MG63 (cell line): ENCODE measurements at regions not wholly inside any gene's neighbourhood (a gene's known extent, or its start where the extent isn't known, plus 50 kb on each side); places are given as distances from the start of the nearest gene placed in this dataset.
"Not testable (repeated sequence)": the region's sequence is repeated elsewhere in the genome, so short reads cannot be mapped to it uniquely, and the experiment has no call there.

Experiments
- DNase-seq: peaks from one replicate; pipeline ENCODE4 v3.0.0-alpha.2; 2020
- H3K27me3 ChIP-seq: fragments of 250-450 bp; sonication (Bioruptor Pico); 2 replicates; pipeline ENCODE4 v1.5.1; 2020; ENCODE audit warnings: mild to moderate bottlenecking, moderate library complexity
- H3K36me3 ChIP-seq: fragments of 250-450 bp; sonication (Bioruptor Pico); 2 replicates; pipeline ENCODE4 v1.5.1; 2020; ENCODE audit warnings: mild to moderate bottlenecking, moderate library complexity
- H3K4me3 ChIP-seq: fragments of 250-450 bp; sonication (Bioruptor Pico); 2 replicates; pipeline ENCODE4 v1.5.1; 2020; ENCODE audit warnings: mild to moderate bottlenecking, moderate library complexity
- H3K9me3 ChIP-seq: fragments of 250-450 bp; sonication (Bioruptor Pico); 2 replicates; pipeline ENCODE4 v1.5.1; 2020; ENCODE audit warnings: mild to moderate bottlenecking, moderate library complexity

DNA sequence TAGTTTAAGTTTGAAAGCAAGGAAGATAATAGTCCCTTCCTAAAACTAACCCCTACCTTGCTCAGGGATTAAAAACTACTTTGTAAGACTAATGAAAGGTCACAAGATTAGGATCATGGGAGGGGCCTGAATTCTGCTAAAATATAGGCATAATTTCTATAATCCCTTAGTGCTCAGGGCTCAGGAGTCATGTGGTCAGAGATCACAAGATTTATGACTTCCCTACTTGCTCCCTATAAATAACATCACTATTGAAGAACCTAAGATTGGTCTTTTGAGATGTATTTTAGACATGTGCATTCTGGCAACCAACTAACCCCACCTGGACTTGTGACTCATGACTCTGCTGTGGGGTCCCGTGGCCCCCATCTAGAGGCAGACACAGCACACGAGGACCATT, 81.1 kb downstream of the STMND1 start:
- H3K9me3 ChIP-seq = peaks cover 11% of the 10 kb centered on the region
- no peaks in the 10 kb centered on the region for H3K27me3 ChIP-seq
- no peak for DNase-seq
- no peak overlapping the region for H3K4me3 ChIP-seq
- no peaks in the 10 kb centered on the region for H3K36me3 ChIP-seq

DNA sequence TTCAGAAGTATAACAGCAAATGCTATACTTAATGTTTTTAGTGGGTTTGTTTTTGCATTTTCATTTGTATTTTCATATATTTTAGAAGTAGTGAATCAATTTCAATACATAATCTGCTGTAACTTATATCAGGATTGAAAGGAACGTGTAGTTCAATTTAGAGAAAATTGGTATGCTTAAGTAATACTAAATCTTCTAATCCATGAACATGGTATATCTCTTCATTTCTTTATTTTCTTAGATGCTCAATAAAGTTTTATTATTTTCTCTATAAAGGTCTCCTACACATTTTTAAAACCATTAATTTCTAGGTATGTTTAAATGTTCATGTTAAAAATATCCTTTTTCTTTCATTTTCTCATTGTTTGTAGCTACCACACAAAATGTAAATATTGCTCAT, 85.1 kb downstream of the STMND1 start:
- no peaks in the 10 kb centered on the region for H3K27me3 ChIP-seq
- peaks cover 7% of the 10 kb centered on the region; the same call in 1 of the 2 replicates for H3K9me3 ChIP-seq
- DNase-seq = no peak
- H3K36me3 ChIP-seq = no peaks in the 10 kb centered on the region
- no peak overlapping the region for H3K4me3 ChIP-seq

DNA sequence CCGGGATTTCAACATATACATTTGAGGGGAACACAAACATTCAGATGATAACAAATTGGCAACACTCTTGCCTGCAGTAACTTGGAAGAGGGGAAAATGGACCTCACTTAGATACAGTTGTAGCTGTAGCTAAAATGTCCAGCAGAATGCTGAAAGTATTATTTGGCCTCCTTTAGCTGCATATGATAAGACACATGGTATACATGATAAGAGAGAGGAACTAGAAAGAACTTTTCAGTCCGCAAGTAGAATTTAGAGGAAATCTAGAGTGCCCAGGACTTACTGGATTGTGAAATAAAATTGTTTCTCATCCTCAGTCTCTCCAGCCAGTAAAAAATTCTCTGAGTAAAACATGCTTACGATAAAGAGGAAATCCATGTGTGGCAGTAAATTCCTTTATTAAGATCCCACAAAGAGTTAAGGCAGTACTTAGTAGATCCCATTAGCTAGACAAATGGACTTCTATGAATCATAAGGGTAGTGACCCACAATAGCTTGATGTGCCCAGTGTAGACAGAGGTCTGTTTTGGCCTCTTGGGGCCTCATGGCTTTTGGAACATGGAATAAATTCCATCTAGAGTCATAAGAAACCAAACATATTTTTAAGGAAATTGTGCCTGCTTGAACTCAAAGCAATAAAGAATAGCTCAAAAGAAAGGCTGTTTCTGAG, 87.9 kb upstream of the RBM24 start:
- no peaks in the 10 kb centered on the region for H3K9me3 ChIP-seq
- no peaks in the 10 kb centered on the region for H3K27me3 ChIP-seq
- no peak for DNase-seq
- no peaks in the 10 kb centered on the region for H3K36me3 ChIP-seq
- no peak overlapping the region for H3K4me3 ChIP-seq

DNA sequence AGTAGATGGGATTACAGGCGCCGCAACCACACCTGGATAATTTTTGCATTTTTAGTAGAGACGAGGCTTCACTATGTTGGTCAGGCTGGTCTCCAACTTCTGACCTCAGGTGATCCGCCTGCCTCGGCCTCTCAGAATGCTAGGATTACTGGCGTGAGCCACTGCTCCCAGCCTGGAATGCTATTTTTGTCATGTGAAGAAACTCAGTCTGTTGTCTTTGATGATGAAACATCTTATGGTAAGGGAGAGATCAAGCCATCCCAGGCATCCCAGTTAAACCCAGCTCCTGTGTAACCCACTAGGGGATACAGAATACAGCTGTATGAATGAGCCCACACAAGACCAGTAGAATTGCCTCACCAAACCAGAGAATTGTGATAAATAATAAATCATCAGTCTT, 83.6 kb upstream of the RBM24 start:
- Histone ChIP-seq H3K36me3 (no peaks in the 10 kb centered on the region), H3K9me3 (no peaks in the 10 kb centered on the region), H3K4me3 (no peak overlapping the region), H3K27me3 (no peaks in the 10 kb centered on the region)
- DNase-seq = no peak

DNA sequence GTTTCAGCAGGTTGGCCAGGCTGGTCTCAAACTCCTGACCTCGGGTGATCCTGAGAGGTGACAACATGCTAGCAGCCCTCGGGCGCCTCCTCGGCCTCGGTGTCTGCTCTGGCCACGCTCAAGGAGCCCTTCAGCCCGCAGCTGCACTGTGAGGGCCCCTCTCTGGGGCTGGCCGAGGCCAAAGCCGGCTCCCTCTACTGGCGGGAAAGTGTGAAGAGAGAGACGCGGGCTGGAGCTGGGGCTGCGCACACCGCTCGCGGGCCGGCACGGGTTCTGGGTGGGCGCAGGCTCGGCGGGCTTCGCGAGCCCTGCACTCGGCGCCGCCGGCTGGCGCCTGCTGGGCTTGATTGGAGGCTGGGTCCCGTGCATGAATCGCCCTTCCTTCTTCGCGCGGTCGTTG, 80.8 kb upstream of the RBM24 start:
- H3K9me3 ChIP-seq = no peaks in the 10 kb centered on the region
- no peaks in the 10 kb centered on the region for H3K36me3 ChIP-seq
- no peaks in the 10 kb centered on the region for H3K27me3 ChIP-seq
- no peak overlapping the region for H3K4me3 ChIP-seq
- no peak for DNase-seq

DNA sequence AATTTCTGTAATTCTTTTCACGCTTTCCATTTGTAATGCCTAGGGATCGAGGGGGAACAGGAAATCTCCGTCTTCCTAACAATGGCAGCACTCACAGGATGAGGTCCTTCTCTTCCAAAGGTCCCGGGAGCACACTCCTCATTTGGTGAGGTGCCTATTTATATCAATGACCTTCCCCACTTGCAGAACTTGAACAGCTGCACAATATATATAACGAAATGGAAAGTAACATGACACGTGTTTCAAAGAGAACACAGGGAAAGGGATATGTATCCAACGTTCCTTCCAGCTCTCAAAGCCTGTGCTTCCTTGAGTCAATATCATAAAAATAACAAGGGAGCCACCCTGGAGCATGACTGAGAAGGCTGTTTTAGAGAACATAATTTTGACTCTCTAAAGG, 78.6 kb upstream of the RBM24 start:
- Histone ChIP-seq H3K9me3 (no peaks in the 10 kb centered on the region; the same call in none of the 2 replicates), H3K36me3 (no peaks in the 10 kb centered on the region), H3K4me3 (no peak overlapping the region), H3K27me3 (no peaks in the 10 kb centered on the region)
- DNase-seq = no peak

DNA sequence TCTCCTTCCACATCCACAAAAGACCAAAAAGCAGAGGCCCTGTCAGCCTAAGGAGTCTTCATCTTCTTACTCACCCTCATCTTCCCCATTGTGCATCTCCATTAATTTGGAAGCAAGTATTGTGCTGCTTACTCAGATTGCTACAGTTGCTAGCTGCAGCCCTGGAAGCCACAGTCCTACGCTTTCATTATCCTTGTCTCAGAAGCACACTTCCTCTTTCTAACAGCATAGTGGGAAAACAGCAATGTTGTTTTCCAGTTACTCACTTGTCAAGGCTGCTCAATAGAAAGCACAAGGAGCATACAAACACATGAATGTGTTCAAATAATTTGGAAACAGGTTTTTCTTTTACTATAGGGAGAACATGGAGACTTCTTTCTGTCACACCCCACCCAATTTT, 76.6 kb upstream of the RBM24 start:
- Histone ChIP-seq H3K27me3 (no peaks in the 10 kb centered on the region), H3K9me3 (no peaks in the 10 kb centered on the region; the same call in none of the 2 replicates), H3K36me3 (no peaks in the 10 kb centered on the region), H3K4me3 (no peak overlapping the region)
- no peak for DNase-seq

DNA sequence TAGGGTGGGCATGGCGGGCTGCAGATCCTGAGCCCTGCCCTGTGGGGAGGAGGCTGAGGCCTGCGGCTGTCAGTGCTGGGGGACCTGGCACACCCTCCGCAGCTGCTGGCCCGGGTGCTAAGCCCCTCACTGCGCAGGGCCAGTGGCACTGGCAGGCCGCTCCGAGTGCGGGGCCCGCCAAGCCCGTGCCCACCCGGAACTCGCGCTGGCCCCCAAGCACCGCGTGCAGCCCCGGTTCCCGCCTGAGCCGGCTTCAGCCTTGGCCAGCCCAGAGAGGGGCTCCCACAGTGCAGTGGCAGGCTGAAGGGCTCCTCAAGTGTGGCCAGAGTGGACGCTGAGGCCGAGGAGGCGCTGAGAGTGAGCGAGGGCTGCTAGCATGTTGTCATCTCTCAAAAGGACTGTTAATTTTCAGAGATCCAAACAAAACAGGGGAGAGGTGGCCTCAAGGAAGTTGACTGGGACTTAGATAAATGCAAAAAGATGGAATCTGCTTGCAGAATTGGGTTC, 74.5 kb upstream of the RBM24 start:
- H3K9me3 ChIP-seq = no peaks in the 10 kb centered on the region; the same call in none of the 2 replicates
- no peaks in the 10 kb centered on the region for H3K36me3 ChIP-seq
- H3K27me3 ChIP-seq = no peaks in the 10 kb centered on the region
- H3K4me3 ChIP-seq = no peak overlapping the region
- DNase-seq = no peak

DNA sequence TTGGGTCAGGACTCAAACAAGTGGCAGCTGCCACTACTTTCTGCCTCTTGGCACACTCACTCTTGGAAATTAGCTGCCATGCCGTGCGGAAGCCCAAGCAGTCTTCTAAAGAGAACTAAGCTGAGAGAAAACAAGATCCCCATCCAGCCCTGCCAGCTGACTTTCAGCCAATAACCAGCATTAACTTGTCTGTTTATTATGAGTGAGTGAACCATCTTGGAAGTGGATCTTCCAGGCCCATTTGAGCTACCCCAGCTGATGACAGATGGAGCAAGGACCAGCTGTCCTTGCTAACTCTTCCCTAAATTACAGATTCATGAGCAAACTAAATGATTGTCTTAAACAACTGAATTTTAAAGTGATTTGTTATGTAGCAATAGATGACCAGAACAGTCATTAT, 73.9 kb upstream of the RBM24 start:
- H3K27me3 ChIP-seq = no peaks in the 10 kb centered on the region
- no peaks in the 10 kb centered on the region for H3K36me3 ChIP-seq
- no peak overlapping the region for H3K4me3 ChIP-seq
- no peaks in the 10 kb centered on the region; the same call in none of the 2 replicates for H3K9me3 ChIP-seq
- peak; percentile 71 for DNase-seq

DNA sequence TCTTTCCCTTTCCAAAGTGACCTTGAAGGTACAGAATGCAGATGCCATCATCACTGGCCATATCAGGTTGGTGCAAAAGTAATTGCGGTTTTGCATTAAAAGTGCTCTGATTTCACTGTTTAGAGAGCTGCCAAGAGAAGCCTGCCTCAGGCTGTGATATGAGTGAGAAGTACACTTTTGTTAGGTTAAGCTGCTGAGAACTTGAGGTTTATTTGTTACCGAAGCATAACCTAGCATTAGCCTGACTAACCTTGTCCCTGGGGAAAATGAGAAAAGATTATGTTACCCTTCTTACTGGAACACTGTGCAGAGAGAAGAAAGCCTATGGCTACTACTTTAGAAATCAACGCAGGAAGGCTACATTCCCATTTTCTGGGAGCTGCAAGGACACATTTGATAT, 70.5 kb upstream of the RBM24 start:
- H3K9me3 ChIP-seq = no peaks in the 10 kb centered on the region; the same call in none of the 2 replicates
- H3K36me3 ChIP-seq = no peaks in the 10 kb centered on the region
- H3K27me3 ChIP-seq = no peaks in the 10 kb centered on the region
- DNase-seq = no peak
- no peak overlapping the region for H3K4me3 ChIP-seq

DNA sequence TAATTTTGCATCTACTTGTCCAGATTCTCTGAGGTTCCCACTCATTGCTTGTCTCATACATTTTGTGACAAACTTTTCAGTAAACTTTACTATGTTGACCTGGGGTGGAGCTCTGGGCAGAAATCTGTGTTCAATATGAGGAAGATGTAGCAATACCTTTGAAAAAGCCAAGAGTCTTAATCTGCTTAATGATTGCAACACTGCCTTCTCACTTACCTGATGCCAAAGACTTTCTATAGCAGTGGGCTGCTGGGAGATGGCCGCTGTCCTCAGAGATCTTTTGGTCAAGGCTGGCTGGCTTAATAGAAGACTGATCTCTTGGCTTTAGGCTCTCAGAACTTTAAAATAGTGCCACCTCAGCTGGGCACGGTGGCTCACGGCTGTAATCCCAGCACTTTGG, 70.1 kb upstream of the RBM24 start:
- no peaks in the 10 kb centered on the region for H3K27me3 ChIP-seq

DNA sequence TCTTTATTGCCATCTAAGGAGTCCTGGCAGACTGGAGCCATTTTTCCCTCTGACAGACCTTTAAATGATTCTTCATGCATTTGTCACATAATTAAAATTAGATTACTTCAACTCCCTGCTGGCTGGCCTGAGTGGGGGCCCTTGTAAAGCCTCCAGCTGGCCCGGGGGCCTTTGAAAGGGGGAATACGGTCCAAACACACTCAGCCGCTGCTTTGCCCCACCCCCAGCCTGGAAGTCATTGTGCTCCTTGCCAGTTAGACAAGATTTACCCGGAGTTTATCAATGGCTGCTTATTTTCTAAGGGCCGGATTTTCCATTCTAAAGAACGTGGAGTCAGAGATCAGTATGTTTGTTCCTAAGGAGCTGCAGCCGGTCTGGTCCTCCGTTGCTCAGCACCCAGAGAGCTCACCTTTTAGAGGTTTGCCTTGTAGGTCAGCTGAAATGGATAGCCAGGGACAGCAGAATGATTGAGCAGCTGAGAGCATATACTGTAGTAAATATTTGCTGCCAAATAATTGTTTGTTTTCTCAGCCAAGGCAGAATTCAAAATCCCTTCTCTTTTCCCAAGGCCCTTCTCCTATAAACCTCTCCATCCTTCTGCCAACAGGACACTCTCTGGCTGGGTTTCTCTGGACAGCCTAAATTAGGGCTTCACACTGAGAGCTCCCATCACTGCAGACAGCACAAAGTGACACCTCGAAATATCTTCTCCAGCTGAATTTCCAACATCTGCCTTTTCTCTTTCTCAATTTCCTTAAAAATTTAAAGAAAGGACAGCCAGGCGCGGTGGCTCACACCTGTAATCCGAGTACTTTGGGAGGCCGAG, 68.4 kb upstream of the RBM24 start:
- Histone ChIP-seq H3K27me3 (no peaks in the 10 kb centered on the region), H3K4me3 (no peak overlapping the region), H3K36me3 (no peaks in the 10 kb centered on the region), H3K9me3 (no peaks in the 10 kb centered on the region; the same call in 1 of the 2 replicates)
- DNase-seq = peak; percentile 12

More for the DNA sequence above, 70.1 kb upstream of the RBM24 start:
- no peak overlapping the region for H3K4me3 ChIP-seq
- no peaks in the 10 kb centered on the region for H3K36me3 ChIP-seq
- no peaks in the 10 kb centered on the region; the same call in none of the 2 replicates for H3K9me3 ChIP-seq
- DNase-seq = no peak

DNA sequence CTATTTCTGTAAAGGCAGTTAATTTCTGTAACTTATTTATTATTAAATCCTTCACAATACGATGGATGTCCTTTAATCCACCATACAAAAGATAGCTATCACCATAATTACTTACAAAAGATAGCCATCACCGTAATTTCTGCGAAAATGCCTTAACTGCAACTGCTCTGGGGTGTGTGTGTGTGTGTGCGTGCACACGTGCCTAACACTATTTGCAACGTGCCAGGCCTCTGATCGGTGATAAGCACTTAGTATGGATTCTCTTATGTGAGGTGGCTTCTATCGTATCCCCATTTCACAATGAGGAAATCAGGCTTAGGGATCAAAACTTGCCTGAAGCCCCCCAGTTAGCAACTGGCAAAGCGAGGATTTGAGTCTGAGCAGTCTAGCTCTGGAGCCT, 67.1 kb upstream of the RBM24 start:
- Histone ChIP-seq H3K36me3 (no peaks in the 10 kb centered on the region), H3K9me3 (no peaks in the 10 kb centered on the region; the same call in 1 of the 2 replicates), H3K4me3 (no peak overlapping the region), H3K27me3 (no peaks in the 10 kb centered on the region)
- DNase-seq = no peak

DNA sequence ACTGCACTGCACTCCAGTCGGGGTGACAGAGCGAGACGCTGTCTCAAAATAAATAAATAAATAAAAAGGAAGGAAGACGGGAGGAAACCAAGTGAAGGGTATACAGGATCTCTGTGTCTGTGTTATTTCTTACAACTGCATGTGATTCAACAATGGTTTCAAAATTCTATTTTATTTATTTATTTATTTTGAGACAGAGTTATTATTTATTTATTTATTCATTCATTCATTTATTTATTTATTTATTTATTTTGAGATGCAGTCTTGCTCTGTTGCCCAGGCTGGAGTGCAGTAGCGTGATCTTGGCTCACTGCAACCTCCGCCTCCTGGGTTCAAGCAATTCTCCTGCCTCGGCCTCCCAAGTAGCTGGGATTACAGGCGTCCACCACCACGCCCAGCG, 64.2 kb upstream of the RBM24 start:
- not testable (repeated sequence) for H3K9me3 ChIP-seq, H3K4me3 ChIP-seq, H3K27me3 ChIP-seq, H3K36me3 ChIP-seq, DNase-seq

DNA sequence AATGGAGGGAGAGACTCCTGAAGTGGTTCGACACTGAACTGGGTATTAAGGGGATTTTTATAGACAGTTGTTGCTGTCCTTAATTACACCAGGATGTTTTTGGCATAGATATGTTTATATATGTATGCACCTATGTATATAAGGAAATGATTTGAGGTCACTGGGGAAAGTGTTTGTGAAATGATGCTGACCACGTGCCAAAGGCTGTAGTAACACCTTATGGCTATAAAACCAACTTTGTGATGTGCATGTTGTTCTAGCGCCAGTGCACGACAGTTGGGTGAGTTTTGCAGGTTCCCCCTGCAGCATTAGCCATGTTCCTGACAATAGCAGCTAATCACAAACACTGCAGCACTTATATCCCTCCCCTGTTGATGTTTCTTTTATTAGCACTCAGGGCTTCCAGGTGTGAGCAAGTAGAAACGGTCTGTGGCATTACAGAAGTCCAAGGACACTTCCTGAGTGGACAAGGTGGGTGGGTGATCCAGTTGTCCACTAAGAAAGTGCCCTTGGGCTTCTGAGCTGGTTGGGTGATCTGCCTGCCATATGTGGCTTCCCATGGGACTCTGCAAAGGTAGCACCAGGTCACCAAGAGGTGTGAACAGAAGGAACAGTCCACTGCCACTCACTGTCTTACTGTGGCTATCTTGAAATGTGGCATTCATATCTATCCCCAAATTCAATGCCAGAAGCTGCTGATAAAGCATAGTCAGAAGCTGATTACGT, 63.0 kb upstream of the RBM24 start:
- Histone ChIP-seq H3K36me3 (no peaks in the 10 kb centered on the region), H3K9me3 (no peaks in the 10 kb centered on the region; the same call in 1 of the 2 replicates), H3K4me3 (no peak overlapping the region), H3K27me3 (no peaks in the 10 kb centered on the region)
- no peak for DNase-seq

DNA sequence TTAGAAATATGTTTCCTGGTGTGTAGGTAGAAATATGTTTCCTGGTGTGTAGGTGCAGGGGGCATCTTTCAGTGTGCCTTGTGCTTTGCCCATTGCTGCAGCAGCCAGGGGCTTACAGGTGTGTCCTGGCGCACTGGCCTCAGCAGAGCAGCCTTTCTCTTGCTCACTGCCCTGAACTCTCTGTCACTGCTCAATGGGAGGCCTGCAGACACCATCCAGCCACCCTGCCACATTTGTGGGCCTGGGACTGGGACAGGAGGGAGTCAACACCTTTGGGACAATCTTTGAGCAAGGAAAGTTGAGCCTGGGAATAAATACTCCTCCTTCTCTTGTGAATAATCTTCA, 62.4 kb upstream of the RBM24 start:
- H3K9me3 ChIP-seq = no peaks in the 10 kb centered on the region; the same call in 1 of the 2 replicates
- H3K27me3 ChIP-seq = no peaks in the 10 kb centered on the region
- no peaks in the 10 kb centered on the region for H3K36me3 ChIP-seq

DNA sequence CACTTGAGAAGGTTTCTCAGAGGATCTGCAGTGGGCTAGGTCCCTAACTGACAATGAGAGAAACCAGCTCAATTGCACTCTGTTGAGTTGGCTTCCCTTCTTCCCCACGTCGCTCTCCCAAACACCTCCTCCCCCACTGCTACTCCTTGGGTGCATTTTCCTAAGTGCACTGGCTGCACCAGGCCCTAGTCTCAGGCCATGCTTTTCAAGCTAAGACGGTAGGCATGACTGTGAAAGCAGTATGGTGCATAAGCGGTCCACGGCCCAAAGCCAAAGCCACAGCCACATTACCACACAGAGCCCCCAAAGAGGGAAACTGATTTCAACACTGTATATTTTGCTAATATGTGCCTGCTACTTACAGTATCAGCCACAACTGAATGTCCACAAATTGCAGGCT, 62.1 kb upstream of the RBM24 start:
- H3K27me3 ChIP-seq = no peaks in the 10 kb centered on the region

More for the DNA sequence above, 62.4 kb upstream of the RBM24 start:
- DNase-seq = no peak
- H3K4me3 ChIP-seq = no peak overlapping the region

More for the DNA sequence above, 62.1 kb upstream of the RBM24 start:
- no peak for DNase-seq
- H3K36me3 ChIP-seq = no peaks in the 10 kb centered on the region
- H3K9me3 ChIP-seq = no peaks in the 10 kb centered on the region; the same call in 1 of the 2 replicates
- H3K4me3 ChIP-seq = no peak overlapping the region
